ENCODE measurements at regions not wholly inside any gene's neighbourhood (a gene's known extent, or its start where the extent isn't known, plus 50 kb on each side); places are given as distances from the start of the nearest gene placed in this dataset.
"Not testable (repeated sequence)": the region's sequence is repeated elsewhere in the genome, so short reads cannot be mapped to it uniquely, and the experiment has no call there.

DNA sequence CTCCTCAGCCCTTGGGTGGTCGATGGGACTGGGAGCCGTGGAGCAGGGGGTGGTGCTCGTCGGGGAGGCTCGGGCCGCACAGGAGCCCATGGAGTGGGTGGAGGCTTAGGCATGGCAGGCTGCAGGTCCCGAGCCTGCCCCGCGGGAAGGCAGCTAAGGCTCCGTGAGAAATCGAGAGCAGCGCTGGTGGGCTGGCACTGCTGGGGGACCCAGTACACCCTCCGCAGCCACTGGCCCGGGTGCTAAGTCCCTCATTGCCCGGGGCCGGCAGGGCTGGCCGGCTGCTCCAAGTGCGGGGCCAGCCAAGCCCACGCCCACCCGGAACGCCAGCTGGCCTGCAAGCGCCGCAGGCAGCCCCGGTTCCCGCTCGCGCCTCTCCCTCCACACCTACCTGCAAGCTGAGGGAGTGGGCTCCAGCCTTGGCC lies 416.7 kb downstream of the KCNA4 start:
- TF ChIP-seq, protein P1, sequence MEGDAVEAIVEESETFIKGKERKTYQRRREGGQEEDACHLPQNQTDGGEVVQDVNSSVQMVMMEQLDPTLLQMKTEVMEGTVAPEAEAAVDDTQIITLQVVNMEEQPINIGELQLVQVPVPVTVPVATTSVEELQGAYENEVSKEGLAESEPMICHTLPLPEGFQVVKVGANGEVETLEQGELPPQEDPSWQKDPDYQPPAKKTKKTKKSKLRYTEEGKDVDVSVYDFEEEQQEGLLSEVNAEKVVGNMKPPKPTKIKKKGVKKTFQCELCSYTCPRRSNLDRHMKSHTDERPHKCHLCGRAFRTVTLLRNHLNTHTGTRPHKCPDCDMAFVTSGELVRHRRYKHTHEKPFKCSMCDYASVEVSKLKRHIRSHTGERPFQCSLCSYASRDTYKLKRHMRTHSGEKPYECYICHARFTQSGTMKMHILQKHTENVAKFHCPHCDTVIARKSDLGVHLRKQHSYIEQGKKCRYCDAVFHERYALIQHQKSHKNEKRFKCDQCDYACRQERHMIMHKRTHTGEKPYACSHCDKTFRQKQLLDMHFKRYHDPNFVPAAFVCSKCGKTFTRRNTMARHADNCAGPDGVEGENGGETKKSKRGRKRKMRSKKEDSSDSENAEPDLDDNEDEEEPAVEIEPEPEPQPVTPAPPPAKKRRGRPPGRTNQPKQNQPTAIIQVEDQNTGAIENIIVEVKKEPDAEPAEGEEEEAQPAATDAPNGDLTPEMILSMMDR (IDR thresholded peaks at IDR 0.05; ENCODE audit: extremely low read depth in 1 of 2, insufficient read depth in 1 of 2, low read depth in 1 of 2, low read length in 2 of 2): not testable (repeated sequence)
- TF ChIP-seq POLR2A (IDR thresholded peaks at IDR 0.05; ENCODE audit: low read depth, low read length); MYC (IDR thresholded peaks at IDR 0.05; ENCODE audit: low read depth, low read length); FOS (IDR thresholded peaks at IDR 0.05; ENCODE audit: borderline replicate concordance, insufficient read depth, low read length); EZH2 (IDR thresholded peaks at IDR 0.05; ENCODE audit: borderline replicate concordance, low read depth, low read length, severe bottlenecking); GATA2 (IDR thresholded peaks at IDR 0.05; ENCODE audit: insufficient read depth, insufficient read length, low read depth, low read length); POLR2AphosphoS5 (IDR thresholded peaks at IDR 0.05; ENCODE audit: insufficient read depth, low read depth, low read length): not testable (repeated sequence)
- TF ChIP-seq, protein P2, sequence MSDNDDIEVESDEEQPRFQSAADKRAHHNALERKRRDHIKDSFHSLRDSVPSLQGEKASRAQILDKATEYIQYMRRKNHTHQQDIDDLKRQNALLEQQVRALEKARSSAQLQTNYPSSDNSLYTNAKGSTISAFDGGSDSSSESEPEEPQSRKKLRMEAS (IDR thresholded peaks at IDR 0.05; ENCODE audit: insufficient read depth, insufficient read length): not testable (repeated sequence)
